HCT116 (cell line): ENCODE measurements at regions not wholly inside any gene's neighbourhood (a gene's known extent, or its start where the extent isn't known, plus 50 kb on each side); places are given as distances from the start of the nearest gene placed in this dataset.

Experiments
- ATF3 ChIP-seq: IDR thresholded peaks from 2 replicates; pipeline ENCODE4 v1.6.1; 2012
- CBX3 ChIP-seq: IDR thresholded peaks from 2 replicates; pipeline ENCODE4 v1.6.1; 2012; ENCODE audit warnings: low read depth
- POLR2A ChIP-seq: IDR thresholded peaks from 2 replicates; pipeline ENCODE4 v1.7.0; 2011; ENCODE audit warnings: borderline replicate concordance; ENCODE audit not compliant: insufficient read depth, insufficient read length; ENCODE audit errors: extremely low read depth
- POLR2AphosphoS5 ChIP-seq: IDR thresholded peaks from 2 replicates; pipeline ENCODE4 v1.6.1; 2011; ENCODE audit warnings: mild to moderate bottlenecking, low read depth, low read length, moderate library complexity
- TF ChIP-seq, protein P1 (sequence below), 3 experiments: fragments of 200-600 bp in 1 of 3; sonication (generic) in 1 of 3; IDR thresholded peaks in 2 of 3; conservative IDR thresholded peaks in 1 of 3; 2 replicates each; pipeline ENCODE4 v1.5.1; 2012 to 2017; ENCODE audit warnings: low read depth in 2 of 3, low read length in 2 of 3, antibody characterized with exemption in 1 of 3, borderline replicate concordance in 1 of 3, control low read depth in 1 of 3, mild to moderate bottlenecking in 1 of 3, mixed read lengths in 1 of 3, mixed run types in 1 of 3, moderate library complexity in 1 of 3; ENCODE audit not compliant: insufficient read depth in 1 of 3
- TF ChIP-seq, protein P2 (sequence below): IDR thresholded peaks from 2 replicates; pipeline ENCODE4 v1.6.1; 2012

GRCh38 chr10:131792011-131792651 is 108.7 kb upstream of the PPP2R2D start:
- TF ChIP-seq ATF3, result no peak
- TF ChIP-seq, protein P1, sequence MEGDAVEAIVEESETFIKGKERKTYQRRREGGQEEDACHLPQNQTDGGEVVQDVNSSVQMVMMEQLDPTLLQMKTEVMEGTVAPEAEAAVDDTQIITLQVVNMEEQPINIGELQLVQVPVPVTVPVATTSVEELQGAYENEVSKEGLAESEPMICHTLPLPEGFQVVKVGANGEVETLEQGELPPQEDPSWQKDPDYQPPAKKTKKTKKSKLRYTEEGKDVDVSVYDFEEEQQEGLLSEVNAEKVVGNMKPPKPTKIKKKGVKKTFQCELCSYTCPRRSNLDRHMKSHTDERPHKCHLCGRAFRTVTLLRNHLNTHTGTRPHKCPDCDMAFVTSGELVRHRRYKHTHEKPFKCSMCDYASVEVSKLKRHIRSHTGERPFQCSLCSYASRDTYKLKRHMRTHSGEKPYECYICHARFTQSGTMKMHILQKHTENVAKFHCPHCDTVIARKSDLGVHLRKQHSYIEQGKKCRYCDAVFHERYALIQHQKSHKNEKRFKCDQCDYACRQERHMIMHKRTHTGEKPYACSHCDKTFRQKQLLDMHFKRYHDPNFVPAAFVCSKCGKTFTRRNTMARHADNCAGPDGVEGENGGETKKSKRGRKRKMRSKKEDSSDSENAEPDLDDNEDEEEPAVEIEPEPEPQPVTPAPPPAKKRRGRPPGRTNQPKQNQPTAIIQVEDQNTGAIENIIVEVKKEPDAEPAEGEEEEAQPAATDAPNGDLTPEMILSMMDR (IDR thresholded peaks at IDR 0.05 in 2 of 3, conservative IDR thresholded peaks at IDR 0.05 in 1 of 3; ENCODE audit: borderline replicate concordance in 1 of 3, insufficient read depth in 1 of 3, low read depth in 2 of 3, low read length in 2 of 3), result no peak
- TF ChIP-seq POLR2AphosphoS5, result no peak
- TF ChIP-seq CBX3, result no peak
- TF ChIP-seq, protein P2, sequence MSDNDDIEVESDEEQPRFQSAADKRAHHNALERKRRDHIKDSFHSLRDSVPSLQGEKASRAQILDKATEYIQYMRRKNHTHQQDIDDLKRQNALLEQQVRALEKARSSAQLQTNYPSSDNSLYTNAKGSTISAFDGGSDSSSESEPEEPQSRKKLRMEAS, result no peak
- TF ChIP-seq POLR2A, result no peak
